PC-3 (cell line): ENCODE measurements at regions not wholly inside any gene's neighbourhood (a gene's known extent, or its start where the extent isn't known, plus 50 kb on each side); places are given as distances from the start of the nearest gene placed in this dataset.

Experiments
- ATAC-seq: fragments of 200-7000 bp; cut with Tn5 transposase; 2 replicates; pipeline ENCODE4 v1.9.1; 2020; ENCODE audit warnings: mild to moderate bottlenecking, moderate library complexity
- BruUV-seq: library from RNA; stranded (reverse); fragments of 400-500 nt; replicated peaks from 2 replicates; lab custom pipeline; 2021; lab: Mats Ljungman, UMichigan
- CTCF ChIA-PET: fragments of 300-600 bp; sonication (Branson Sonifier 250); formaldehyde crosslinking; loops from one replicate; lab custom pipeline; 2022; ENCODE audit warnings: antibody characterized with exemption; lab: Charles Lee
- POLR2A ChIA-PET: fragments of 300-600 bp; sonication (Branson Sonifier 250); formaldehyde crosslinking; loops from one replicate; lab custom pipeline; 2022; ENCODE audit warnings: antibody characterized with exemption; ENCODE audit not compliant: unreplicated experiment; lab: Charles Lee
- DNase-seq: peaks from one replicate; pipeline ENCODE4 v3.0.0-alpha.2; 2015
- H2AFZ ChIP-seq: fragments of 300-600 bp; sonication (generic); 2 replicates; pipeline ENCODE4 v1.6.0; 2016; ENCODE audit warnings: antibody characterized with exemption, low read length
- H3F3A ChIP-seq: fragments of 300-600 bp; sonication (generic); one replicate; pipeline ENCODE4 v1.6.0; 2017; ENCODE audit warnings: antibody characterized with exemption, low read length, control low read depth, mild to moderate bottlenecking; ENCODE audit not compliant: unreplicated experiment
- H3K27ac ChIP-seq: fragments of 300-600 bp; sonication (generic); 2 replicates; pipeline ENCODE4 v1.5.1; 2016; ENCODE audit warnings: mild to moderate bottlenecking, low read length
- H3K27me3 ChIP-seq: fragments of 300-600 bp; sonication (generic); 2 replicates; pipeline ENCODE4 v1.6.1; 2016; ENCODE audit warnings: low read length, mixed read lengths
- H3K36me3 ChIP-seq: fragments of 300-600 bp; sonication (generic); 2 replicates; pipeline ENCODE4 v1.6.1; 2016; ENCODE audit warnings: low read depth, mixed run types, low read length, mixed read lengths
- H3K4me1 ChIP-seq: fragments of 300-600 bp; sonication (generic); 2 replicates; pipeline ENCODE4 v1.5.1; 2016; ENCODE audit warnings: low read length; ENCODE audit not compliant: insufficient read depth
- H3K4me2 ChIP-seq: fragments of 300-600 bp; sonication (generic); 2 replicates; pipeline ENCODE4 v1.6.0; 2016; ENCODE audit warnings: low read length
- H3K4me3 ChIP-seq: fragments of 300-600 bp; sonication (generic); 2 replicates; pipeline ENCODE4 v1.5.1; 2016; ENCODE audit warnings: mild to moderate bottlenecking, low read length, mixed read lengths
- H3K79me2 ChIP-seq: fragments of 300-600 bp; sonication (generic); 2 replicates; pipeline ENCODE4 v1.6.1; 2017; ENCODE audit warnings: low read length, mixed read lengths
- H3K9ac ChIP-seq: fragments of 300-600 bp; sonication (generic); 2 replicates; pipeline ENCODE4 v1.6.0; 2016; ENCODE audit warnings: mild to moderate bottlenecking, low read length
- H3K9me2 ChIP-seq: fragments of 300-600 bp; sonication (generic); replicated peaks from 2 replicates; pipeline ENCODE4 v1.6.1; 2016; ENCODE audit warnings: mixed run types, low read length, mixed read lengths
- H3K9me3 ChIP-seq: fragments of 300-600 bp; sonication (generic); 2 replicates; pipeline ENCODE4 v1.6.1; 2016; ENCODE audit warnings: low read length, mixed read lengths
- H4K20me1 ChIP-seq: fragments of 300-600 bp; sonication (generic); 2 replicates; pipeline ENCODE4 v1.6.1; 2016; ENCODE audit warnings: low read length, mixed read lengths
- EZH2 ChIP-seq: fragments of 300-600 bp; sonication (generic); IDR thresholded peaks from one replicate; pipeline ENCODE4 v1.6.1; 2017; ENCODE audit warnings: antibody characterized with exemption, mild to moderate bottlenecking, low read length; ENCODE audit not compliant: unreplicated experiment
- EZH2phosphoT487 ChIP-seq: fragments of 300-600 bp; sonication (generic); IDR thresholded peaks from 2 replicates; pipeline ENCODE4 v1.6.1; 2018; ENCODE audit warnings: mild to moderate bottlenecking, antibody characterized with exemption, low read length, borderline replicate concordance
- intact Hi-C: fragments of 100-400 bp; cut with micrococcal nuclease; formaldehyde crosslinking; loops from 2 replicates; pipeline ENCODE4 v1.9.0; 2023
- TF ChIP-seq, protein P1 (sequence below): fragments of 300-600 bp; sonication (generic); conservative IDR thresholded peaks from 2 replicates; pipeline ENCODE4 v1.5.1; 2017; ENCODE audit warnings: antibody characterized with exemption, low read depth, mild to moderate bottlenecking, low read length

DNA sequence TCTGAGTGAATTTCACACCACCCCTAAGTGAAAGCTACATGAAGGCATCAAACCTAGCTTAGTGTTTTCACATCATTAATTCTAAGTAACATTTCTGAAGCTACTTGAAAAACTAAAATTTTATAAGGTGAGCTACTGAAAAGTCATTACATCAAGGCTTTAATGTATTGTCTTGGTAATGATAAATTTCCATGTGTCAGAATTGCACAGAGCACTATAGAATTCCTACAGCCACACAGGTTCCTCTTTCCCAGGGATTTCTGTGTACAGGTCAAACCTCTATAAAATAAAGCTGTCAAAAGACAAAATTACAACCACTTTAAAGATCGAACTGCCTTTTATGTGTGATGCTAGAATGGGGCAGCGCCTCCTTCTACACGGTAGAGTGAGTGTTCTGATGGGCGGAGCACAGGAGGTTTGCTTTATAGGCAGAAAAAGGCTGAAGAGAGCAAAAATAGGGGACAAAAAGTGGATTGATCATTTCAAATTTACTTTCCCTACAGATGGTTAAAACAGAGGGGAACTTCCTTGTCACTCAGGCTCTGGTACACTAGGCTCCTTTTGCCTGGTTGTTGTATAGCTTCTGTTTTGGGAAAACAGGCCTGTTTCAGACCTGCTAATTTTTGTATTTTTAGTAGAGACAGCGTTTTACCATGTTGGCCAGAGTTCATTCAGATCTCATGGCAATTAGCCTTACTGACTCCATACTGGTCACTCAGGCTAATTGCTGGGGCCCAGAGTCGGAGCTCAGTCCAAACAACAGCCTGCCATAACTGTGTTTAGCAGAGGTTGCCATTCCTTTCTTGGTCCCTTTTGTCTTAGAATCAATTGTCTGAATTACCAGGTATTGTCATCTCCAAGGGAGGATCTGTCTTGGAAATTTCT lies 102.5 kb upstream of the BASP1 start:
- no peaks in the 10 kb centered on the region for H3K27me3 ChIP-seq
- BruUV-seq: no TSS peak
- TF ChIP-seq EZH2 (no peak), EZH2phosphoT487 (no peak)
- TF ChIP-seq, protein P1, sequence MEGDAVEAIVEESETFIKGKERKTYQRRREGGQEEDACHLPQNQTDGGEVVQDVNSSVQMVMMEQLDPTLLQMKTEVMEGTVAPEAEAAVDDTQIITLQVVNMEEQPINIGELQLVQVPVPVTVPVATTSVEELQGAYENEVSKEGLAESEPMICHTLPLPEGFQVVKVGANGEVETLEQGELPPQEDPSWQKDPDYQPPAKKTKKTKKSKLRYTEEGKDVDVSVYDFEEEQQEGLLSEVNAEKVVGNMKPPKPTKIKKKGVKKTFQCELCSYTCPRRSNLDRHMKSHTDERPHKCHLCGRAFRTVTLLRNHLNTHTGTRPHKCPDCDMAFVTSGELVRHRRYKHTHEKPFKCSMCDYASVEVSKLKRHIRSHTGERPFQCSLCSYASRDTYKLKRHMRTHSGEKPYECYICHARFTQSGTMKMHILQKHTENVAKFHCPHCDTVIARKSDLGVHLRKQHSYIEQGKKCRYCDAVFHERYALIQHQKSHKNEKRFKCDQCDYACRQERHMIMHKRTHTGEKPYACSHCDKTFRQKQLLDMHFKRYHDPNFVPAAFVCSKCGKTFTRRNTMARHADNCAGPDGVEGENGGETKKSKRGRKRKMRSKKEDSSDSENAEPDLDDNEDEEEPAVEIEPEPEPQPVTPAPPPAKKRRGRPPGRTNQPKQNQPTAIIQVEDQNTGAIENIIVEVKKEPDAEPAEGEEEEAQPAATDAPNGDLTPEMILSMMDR: no peak
- no peaks in the 10 kb centered on the region for H3K79me2 ChIP-seq
- ATAC-seq (no peak), DNase-seq (peak; percentile 29)
- no peaks in the 10 kb centered on the region for H3K36me3 ChIP-seq
- H3K4me2 ChIP-seq: peak overlapping the region; percentile 68
- peak overlapping the region; percentile 58 for H3K27ac ChIP-seq
- H3K4me1 ChIP-seq: peaks cover 38% of the 10 kb centered on the region
- peak overlapping the region; percentile 34 for H3K4me3 ChIP-seq
- POLR2A ChIA-PET: no interaction called here
- intact Hi-C loops: no loop called here
- H3K9me2 ChIP-seq: no peaks in the 10 kb centered on the region
- CTCF ChIA-PET: no interaction called here
- no peaks in the 10 kb centered on the region for H3F3A ChIP-seq
- peak overlapping the region; percentile 33 for H2AFZ ChIP-seq
- H4K20me1 ChIP-seq: no peaks in the 10 kb centered on the region
- H3K9ac ChIP-seq: peak overlapping the region; percentile 2; the same call in 1 of the 2 replicates
- H3K9me3 ChIP-seq: no peaks in the 10 kb centered on the region

- no TSS peak for BruUV-seq
- Histone ChIP-seq H3K4me2 (no peak overlapping the region), H3K9me2 (no peaks in the 10 kb centered on the region), H3K9me3 (no peaks in the 10 kb centered on the region), H3F3A (no peaks in the 10 kb centered on the region), H3K4me1 (peaks cover 38% of the 10 kb centered on the region), H3K79me2 (no peaks in the 10 kb centered on the region), H3K27ac (no peak overlapping the region), H3K27me3 (no peaks in the 10 kb centered on the region), H2AFZ (no peak overlapping the region), H3K36me3 (no peaks in the 10 kb centered on the region), H4K20me1 (no peaks in the 10 kb centered on the region), H3K4me3 (no peak overlapping the region), H3K9ac (no peak overlapping the region)
- intact Hi-C loops: no loop called here
- TF ChIP-seq EZH2phosphoT487: no peak
- TF ChIP-seq, protein P1: no peak
- TF ChIP-seq EZH2: no peak
- ChIA-PET POLR2A (no interaction called here), CTCF (no interaction called here)
- DNase-seq (peak; percentile 1), ATAC-seq (no peak)
These were observed 101.6 kb upstream of the BASP1 start for GRCh38 chr5:17115855-17116254.

- Histone ChIP-seq H3K79me2 (no peaks in the 10 kb centered on the region), H2AFZ (peak overlapping the region; percentile 52), H3K9ac (peak overlapping the region; percentile 60), H3K27ac (peak overlapping the region; percentile 83), H3K4me1 (peaks cover 34% of the 10 kb centered on the region), H3K27me3 (no peaks in the 10 kb centered on the region), H3K4me3 (no peak overlapping the region; the same call in 1 of the 2 replicates), H3K9me3 (no peaks in the 10 kb centered on the region), H3F3A (no peaks in the 10 kb centered on the region), H3K36me3 (no peaks in the 10 kb centered on the region), H3K9me2 (no peaks in the 10 kb centered on the region), H3K4me2 (peak overlapping the region; percentile 57), H4K20me1 (no peaks in the 10 kb centered on the region)
- ChIA-PET POLR2A (no interaction called here), CTCF (no interaction called here)
- TF ChIP-seq EZH2: no peak
- TF ChIP-seq, protein P1: no peak
- TF ChIP-seq EZH2phosphoT487: no peak
- intact Hi-C loops: loop anchor here (2.0 kb wide), 1 partner anchor 60 kb away; no protein-coding TSS in a partner anchor
- peak; percentile 97 for ATAC-seq
- peak; percentile 100 for DNase-seq
- no TSS peak for BruUV-seq
These were observed 98.8 kb upstream of the BASP1 start for GRCh38 chr5:17118631-17119030.
